ENCODE measurements at regions not wholly inside any gene's neighbourhood (a gene's known extent, or its start where the extent isn't known, plus 50 kb on each side); places are given as distances from the start of the nearest gene placed in this dataset.

GRCh38 chr18:56521263-56521662 is 117.1 kb downstream of the TXNL1 start:
- no peak for TF ChIP-seq CTCF (IDR thresholded peaks at IDR 0.05; ENCODE audit: low read depth, low read length)
- H3K4me3 ChIP-seq (ENCODE audit: low read depth, low read length): no peak overlapping the region

GRCh38 chr18:56517761-56518160 is 120.6 kb downstream of the TXNL1 start:
- no peak for TF ChIP-seq CTCF (IDR thresholded peaks at IDR 0.05; ENCODE audit: low read depth, low read length)
- H3K4me3 ChIP-seq (ENCODE audit: low read depth, low read length): no peak overlapping the region

- no peak for TF ChIP-seq CTCF (IDR thresholded peaks at IDR 0.05; ENCODE audit: low read depth, low read length)
- H3K4me3 ChIP-seq (ENCODE audit: low read depth, low read length): no peak overlapping the region
Measured at GRCh38 chr18:56517196-56517595, 121.2 kb downstream of the TXNL1 start.

GRCh38 chr18:56516789-56517188 is 121.6 kb downstream of the TXNL1 start:
- no peak for TF ChIP-seq CTCF (IDR thresholded peaks at IDR 0.05; ENCODE audit: low read depth, low read length)
- no peak overlapping the region for H3K4me3 ChIP-seq (ENCODE audit: low read depth, low read length)

GRCh38 chr18:56515522-56515921 is 122.9 kb downstream of the TXNL1 start:
- TF ChIP-seq CTCF (IDR thresholded peaks at IDR 0.05; ENCODE audit: low read depth, low read length): no peak
- H3K4me3 ChIP-seq (ENCODE audit: low read depth, low read length): no peak overlapping the region

- H3K4me3 ChIP-seq (ENCODE audit: low read depth, low read length): no peak overlapping the region
- TF ChIP-seq CTCF (IDR thresholded peaks at IDR 0.05; ENCODE audit: low read depth, low read length): no peak
Measured at GRCh38 chr18:56511996-56512395, 126.4 kb downstream of the TXNL1 start.

- no peak overlapping the region for H3K4me3 ChIP-seq (ENCODE audit: low read depth, low read length)
- TF ChIP-seq CTCF (IDR thresholded peaks at IDR 0.05; ENCODE audit: low read depth, low read length): no peak
Measured at GRCh38 chr18:56510108-56510507, 128.3 kb downstream of the TXNL1 start.

All from WI38 (cell line).